Breast epithelium (tissue), 3 donors: ENCODE measurements at regions not wholly inside any gene's neighbourhood (a gene's known extent, or its start where the extent isn't known, plus 50 kb on each side); places are given as distances from the start of the nearest gene placed in this dataset.

ENCODE experiments used
- POLR2A ChIP-seq: fragments of 450-650 bp; IDR thresholded peaks from one replicate; pipeline ENCODE4 v1.6.1; 2016; ENCODE audit warnings: antibody characterized with exemption, mild to moderate bottlenecking, moderate library complexity
- POLR2AphosphoS5 ChIP-seq, 3 donors: sonication (generic); formaldehyde crosslinking; IDR thresholded peaks; one replicate each; pipeline ENCODE4 v1.6.1; 2017; ENCODE audit warnings: antibody characterized with exemption in 3 of 3
- TF ChIP-seq, protein P1 (sequence below), 3 donors: fragments of 450-650 bp; IDR thresholded peaks; one replicate each; pipeline ENCODE4 v1.5.1; 2016 to 2017; ENCODE audit warnings: antibody characterized with exemption in 3 of 3, mild to moderate bottlenecking in 3 of 3, moderate library complexity in 3 of 3

DNA sequence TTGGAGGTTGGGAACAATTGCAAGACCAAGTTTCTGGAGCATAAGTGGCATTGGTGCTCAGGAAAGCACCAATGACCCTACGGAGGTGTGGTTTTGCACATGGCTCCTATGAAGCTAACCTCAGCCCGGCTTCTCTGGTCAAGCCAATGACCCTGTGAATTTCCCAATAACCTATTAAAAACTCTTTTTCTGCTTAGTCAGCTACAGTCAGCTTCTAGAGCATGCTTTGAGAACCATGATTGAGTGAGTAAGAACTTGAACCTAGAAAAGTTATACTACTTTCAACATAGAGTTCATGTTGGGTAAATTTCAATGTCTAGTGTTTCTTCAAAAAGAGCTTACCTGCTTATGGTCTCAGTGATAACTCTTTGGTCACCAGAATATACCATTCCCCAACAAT is 163.2 kb downstream of the RSL24D1 start:
- TF ChIP-seq POLR2AphosphoS5 (IDR thresholded peaks at IDR 0.05) (no peak), POLR2A (no peak)
- TF ChIP-seq, protein P1, sequence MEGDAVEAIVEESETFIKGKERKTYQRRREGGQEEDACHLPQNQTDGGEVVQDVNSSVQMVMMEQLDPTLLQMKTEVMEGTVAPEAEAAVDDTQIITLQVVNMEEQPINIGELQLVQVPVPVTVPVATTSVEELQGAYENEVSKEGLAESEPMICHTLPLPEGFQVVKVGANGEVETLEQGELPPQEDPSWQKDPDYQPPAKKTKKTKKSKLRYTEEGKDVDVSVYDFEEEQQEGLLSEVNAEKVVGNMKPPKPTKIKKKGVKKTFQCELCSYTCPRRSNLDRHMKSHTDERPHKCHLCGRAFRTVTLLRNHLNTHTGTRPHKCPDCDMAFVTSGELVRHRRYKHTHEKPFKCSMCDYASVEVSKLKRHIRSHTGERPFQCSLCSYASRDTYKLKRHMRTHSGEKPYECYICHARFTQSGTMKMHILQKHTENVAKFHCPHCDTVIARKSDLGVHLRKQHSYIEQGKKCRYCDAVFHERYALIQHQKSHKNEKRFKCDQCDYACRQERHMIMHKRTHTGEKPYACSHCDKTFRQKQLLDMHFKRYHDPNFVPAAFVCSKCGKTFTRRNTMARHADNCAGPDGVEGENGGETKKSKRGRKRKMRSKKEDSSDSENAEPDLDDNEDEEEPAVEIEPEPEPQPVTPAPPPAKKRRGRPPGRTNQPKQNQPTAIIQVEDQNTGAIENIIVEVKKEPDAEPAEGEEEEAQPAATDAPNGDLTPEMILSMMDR (IDR thresholded peaks at IDR 0.05): no peak
